CD4-positive, CD25-positive, alpha-beta regulatory T cell (primary cell): ENCODE measurements at regions not wholly inside any gene's neighbourhood (a gene's known extent, or its start where the extent isn't known, plus 50 kb on each side); places are given as distances from the start of the nearest gene placed in this dataset.

Experiments used
- ATAC-seq, 2 donors: fragments of 150-1000 bp; cut with Tn5 transposase; one replicate each; pipeline ENCODE4 v1.10.0; 2021; ENCODE audit warnings: low read depth in 2 of 2, moderate number of reproducible peaks in 2 of 2, moderate library complexity in 1 of 2
- DNase-seq, 3 donors: peaks; one replicate each; pipeline versions ENCODE4 v3.0.0 to v3.0.0-alpha.2; 2012 to 2022; ENCODE audit warnings: mixed read lengths in 1 of 3
- H3K27ac ChIP-seq: one replicate; pipeline ENCODE4 v1.7.0; 2013; ENCODE audit warnings: mild to moderate bottlenecking, low read length; ENCODE audit not compliant: insufficient read depth, poor library complexity, severe bottlenecking
- H3K27me3 ChIP-seq: one replicate; pipeline ENCODE4 v1.7.0; 2013; ENCODE audit warnings: low read length; ENCODE audit not compliant: control insufficient read depth, insufficient read depth
- H3K36me3 ChIP-seq: one replicate; pipeline ENCODE4 v1.7.0; 2013; ENCODE audit warnings: mild to moderate bottlenecking, low read length, moderate library complexity; ENCODE audit not compliant: control insufficient read depth, insufficient read depth
- H3K4me1 ChIP-seq: 2 replicates; pipeline ENCODE4 v1.7.0; 2013; ENCODE audit warnings: mild to moderate bottlenecking, low read length; ENCODE audit not compliant: insufficient read depth, control insufficient read depth, poor library complexity, severe bottlenecking
- H3K4me3 ChIP-seq: one replicate; pipeline ENCODE4 v1.7.0; 2013; ENCODE audit warnings: low read depth, mild to moderate bottlenecking, low read length, moderate library complexity
- H3K9me3 ChIP-seq, 2 experiments: 1 replicate in 1 of 2; 2 replicates in 1 of 2; pipeline ENCODE4 v1.7.0; 2013; ENCODE audit warnings: low read length in 2 of 2, mild to moderate bottlenecking in 1 of 2, moderate library complexity in 1 of 2; ENCODE audit not compliant: control insufficient read depth in 2 of 2
- H3K27ac Mint-ChIP-seq, 3 donors: one replicate each; pipeline ENCODE4 v1.8.0; 2020 to 2022; ENCODE audit warnings: mild to moderate bottlenecking in 3 of 3, mixed read lengths in 3 of 3, moderate library complexity in 2 of 3
- H3K27me3 Mint-ChIP-seq: one replicate; pipeline ENCODE4 v1.8.0; 2022; ENCODE audit warnings: mild to moderate bottlenecking, mixed read lengths
- H3K36me3 Mint-ChIP-seq: one replicate; pipeline ENCODE4 v1.8.0; 2020; ENCODE audit warnings: mixed read lengths
- H3K4me1 Mint-ChIP-seq, 4 donors: one replicate each; pipeline ENCODE4 v1.8.0; 2020 to 2022; ENCODE audit warnings: mixed read lengths in 4 of 4, mild to moderate bottlenecking in 1 of 4
- H3K4me3 Mint-ChIP-seq, 4 donors: one replicate each; pipeline ENCODE4 v1.8.0; 2020 to 2022; ENCODE audit warnings: mild to moderate bottlenecking in 4 of 4, mixed read lengths in 4 of 4, moderate library complexity in 3 of 4
- H3K9me3 Mint-ChIP-seq, 7 donors: one replicate each; pipeline ENCODE4 v1.8.0; 2020 to 2022; ENCODE audit warnings: mixed read lengths in 7 of 7, mild to moderate bottlenecking in 3 of 7, moderate library complexity in 2 of 7

DNA sequence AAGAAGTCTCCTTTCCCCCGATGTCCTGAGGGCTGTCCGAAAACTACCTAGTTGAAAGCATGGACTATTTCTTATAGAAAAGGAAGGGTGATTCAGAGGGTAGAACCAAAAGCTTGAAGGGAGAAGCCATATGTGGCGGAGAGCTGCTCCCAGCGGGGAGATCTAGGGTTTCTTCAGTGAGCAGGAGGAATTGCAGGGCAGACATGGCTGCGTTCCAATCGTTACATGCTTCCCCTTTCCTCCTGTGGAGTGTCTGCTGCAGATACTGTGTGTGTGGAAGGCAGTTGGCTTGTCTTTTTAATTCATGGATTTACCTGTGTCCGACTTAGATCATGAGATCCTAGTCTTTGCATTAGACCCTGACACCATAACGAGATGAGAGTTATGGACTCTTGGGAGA, 799.5 kb downstream of the QKI start:
- no peaks in the 10 kb centered on the region for H3K4me1 Mint-ChIP-seq

DNA sequence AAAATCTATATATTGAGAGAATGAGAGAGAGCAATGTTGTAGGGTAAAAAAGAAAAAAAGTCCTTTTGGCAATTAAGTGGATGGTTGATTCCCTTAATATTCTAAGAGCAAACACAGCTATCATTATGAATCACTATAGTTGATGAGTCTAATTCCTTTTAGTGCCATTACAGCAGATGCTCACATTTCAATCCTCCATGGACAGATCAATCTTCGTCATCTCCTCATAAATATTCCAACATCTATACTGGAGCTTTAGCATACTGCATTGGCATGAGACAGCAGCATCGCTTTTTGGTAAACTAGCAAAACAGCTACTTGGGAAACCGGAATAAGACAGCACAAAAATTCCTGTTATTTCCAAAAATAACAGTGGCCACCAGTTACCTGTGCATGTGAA, 796.7 kb downstream of the QKI start:
- Histone ChIP-seq H3K4me1 (no peaks in the 10 kb centered on the region), H3K4me3 (no peak overlapping the region), H3K9me3 (peaks cover 0 to 4% of the 10 kb centered on the region in 2 experiments), H3K27ac (no peak overlapping the region), H3K36me3 (no peaks in the 10 kb centered on the region), H3K27me3 (no peaks in the 10 kb centered on the region)
- Mint-ChIP-seq H3K27me3 (no peaks in the 10 kb centered on the region), H3K27ac (no peak overlapping the region), H3K9me3 (peaks cover 0 to 12% (median under 1%) of the 10 kb centered on the region in 7 donors), H3K4me3 (no peak overlapping the region), H3K4me1 (no peaks in the 10 kb centered on the region), H3K36me3 (no peaks in the 10 kb centered on the region)
- ATAC-seq (no peak), DNase-seq (no peak)

More for the DNA sequence above, 799.5 kb downstream of the QKI start:
- H3K9me3 Mint-ChIP-seq = peaks cover 0 to 14% (median 4%) of the 10 kb centered on the region in 7 donors
- H3K27me3 Mint-ChIP-seq = no peaks in the 10 kb centered on the region
- ATAC-seq = no peak
- Histone ChIP-seq H3K4me1 (no peaks in the 10 kb centered on the region), H3K36me3 (no peaks in the 10 kb centered on the region), H3K4me3 (no peak overlapping the region), H3K9me3 (peaks cover 0 to 4% of the 10 kb centered on the region in 2 experiments), H3K27me3 (no peaks in the 10 kb centered on the region), H3K27ac (no peak overlapping the region)
- no peaks in the 10 kb centered on the region for H3K36me3 Mint-ChIP-seq
- H3K27ac Mint-ChIP-seq = no peak overlapping the region
- no peak for DNase-seq
- no peak overlapping the region for H3K4me3 Mint-ChIP-seq

DNA sequence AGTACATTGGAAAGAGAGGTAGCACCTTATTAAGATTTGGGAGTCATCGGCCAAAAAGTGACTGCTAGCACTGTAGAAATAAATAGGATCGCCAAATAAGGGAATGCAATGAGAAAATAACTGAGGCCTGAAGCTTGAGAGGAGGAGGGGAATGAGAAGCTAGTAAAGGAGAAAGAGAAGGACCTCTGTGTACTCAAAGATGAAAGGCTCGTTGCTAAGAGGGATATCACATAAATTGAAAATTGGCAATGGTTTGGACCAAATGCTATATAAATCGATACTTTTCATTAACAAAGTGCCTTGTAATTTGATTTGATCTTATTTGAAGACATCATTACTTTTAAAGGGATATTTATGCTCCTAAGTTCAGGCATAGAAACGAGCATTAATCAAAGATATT, 796.3 kb downstream of the QKI start:
- Mint-ChIP-seq H3K27ac (no peak overlapping the region), H3K27me3 (no peaks in the 10 kb centered on the region), H3K4me1 (no peaks in the 10 kb centered on the region), H3K9me3 (peaks cover 0 to 16% (median 3%) of the 10 kb centered on the region in 7 donors), H3K4me3 (no peak overlapping the region), H3K36me3 (no peaks in the 10 kb centered on the region)
- H3K4me3 ChIP-seq = no peak overlapping the region
- no peak for ATAC-seq
- no peaks in the 10 kb centered on the region for H3K4me1 ChIP-seq
- no peaks in the 10 kb centered on the region for H3K36me3 ChIP-seq
- no peaks in the 10 kb centered on the region for H3K27me3 ChIP-seq
- DNase-seq = no peak
- no peak overlapping the region for H3K27ac ChIP-seq
- H3K9me3 ChIP-seq = peaks cover 0 to 4% of the 10 kb centered on the region in 2 experiments

DNA sequence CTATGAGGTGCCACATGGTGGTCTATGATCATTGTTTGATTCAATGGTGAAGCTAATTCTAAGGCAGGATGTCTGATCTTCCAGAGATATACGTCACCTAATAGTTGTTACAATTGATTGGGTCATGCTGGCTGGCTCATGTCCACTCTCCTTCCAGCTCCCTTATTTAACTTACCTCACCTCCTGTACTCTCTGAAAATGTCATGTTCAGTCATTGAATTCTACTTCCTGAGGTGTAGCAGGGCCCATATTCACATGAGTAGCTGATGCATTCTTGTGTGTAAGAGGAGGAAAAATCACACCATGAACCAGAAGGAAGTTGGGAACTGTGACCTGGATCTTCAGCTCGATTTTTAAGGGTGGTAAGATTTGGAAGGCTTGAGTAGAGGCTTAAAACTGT, 795.8 kb downstream of the QKI start:
- no peak overlapping the region for H3K4me3 ChIP-seq
- H3K27ac Mint-ChIP-seq = no peak overlapping the region
- no peak overlapping the region for H3K4me3 Mint-ChIP-seq
- H3K9me3 Mint-ChIP-seq = peaks cover 0 to 16% (median 3%) of the 10 kb centered on the region in 7 donors
- H3K4me1 ChIP-seq = no peaks in the 10 kb centered on the region
- H3K4me1 Mint-ChIP-seq = no peaks in the 10 kb centered on the region
- ATAC-seq (no peak), DNase-seq (no peak)
- peaks cover 0 to 4% of the 10 kb centered on the region in 2 experiments for H3K9me3 ChIP-seq
- no peaks in the 10 kb centered on the region for H3K36me3 ChIP-seq
- no peaks in the 10 kb centered on the region for H3K27me3 ChIP-seq
- H3K27ac ChIP-seq = no peak overlapping the region
- H3K36me3 Mint-ChIP-seq = no peaks in the 10 kb centered on the region
- no peaks in the 10 kb centered on the region for H3K27me3 Mint-ChIP-seq

DNA sequence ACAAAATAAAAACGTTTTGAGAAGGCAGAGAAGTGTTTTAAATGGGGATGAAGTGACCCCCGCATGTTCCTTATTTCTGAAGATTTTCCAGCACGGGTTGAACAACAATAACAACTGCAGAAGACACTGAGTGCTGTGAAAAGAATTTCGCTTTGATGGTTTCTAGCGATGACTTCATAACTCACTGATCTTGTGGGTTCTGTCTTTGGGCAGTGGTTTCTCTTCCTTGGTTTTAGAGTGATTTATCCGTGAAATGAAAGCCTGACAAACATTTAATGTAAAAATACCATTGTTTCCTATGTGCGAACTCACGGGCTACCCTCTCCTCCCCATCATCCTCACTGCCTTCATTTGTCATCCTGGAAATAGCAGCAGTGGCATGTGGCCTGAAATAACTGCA, 793.9 kb downstream of the QKI start:
- H3K4me3 ChIP-seq = no peak overlapping the region
- H3K4me1 ChIP-seq = no peaks in the 10 kb centered on the region
- H3K36me3 ChIP-seq = no peaks in the 10 kb centered on the region
- no peak overlapping the region for H3K27ac Mint-ChIP-seq
- H3K36me3 Mint-ChIP-seq = no peaks in the 10 kb centered on the region
- DNase-seq (no peak), ATAC-seq (no peak)
- peaks cover 0 to 10% (median 1%) of the 10 kb centered on the region in 7 donors for H3K9me3 Mint-ChIP-seq
- no peak overlapping the region for H3K4me3 Mint-ChIP-seq
- no peaks in the 10 kb centered on the region for H3K27me3 ChIP-seq
- H3K9me3 ChIP-seq = peaks cover 0 to 4% of the 10 kb centered on the region in 2 experiments
- H3K27ac ChIP-seq = no peak overlapping the region
- H3K27me3 Mint-ChIP-seq = no peaks in the 10 kb centered on the region
- H3K4me1 Mint-ChIP-seq = no peaks in the 10 kb centered on the region

DNA sequence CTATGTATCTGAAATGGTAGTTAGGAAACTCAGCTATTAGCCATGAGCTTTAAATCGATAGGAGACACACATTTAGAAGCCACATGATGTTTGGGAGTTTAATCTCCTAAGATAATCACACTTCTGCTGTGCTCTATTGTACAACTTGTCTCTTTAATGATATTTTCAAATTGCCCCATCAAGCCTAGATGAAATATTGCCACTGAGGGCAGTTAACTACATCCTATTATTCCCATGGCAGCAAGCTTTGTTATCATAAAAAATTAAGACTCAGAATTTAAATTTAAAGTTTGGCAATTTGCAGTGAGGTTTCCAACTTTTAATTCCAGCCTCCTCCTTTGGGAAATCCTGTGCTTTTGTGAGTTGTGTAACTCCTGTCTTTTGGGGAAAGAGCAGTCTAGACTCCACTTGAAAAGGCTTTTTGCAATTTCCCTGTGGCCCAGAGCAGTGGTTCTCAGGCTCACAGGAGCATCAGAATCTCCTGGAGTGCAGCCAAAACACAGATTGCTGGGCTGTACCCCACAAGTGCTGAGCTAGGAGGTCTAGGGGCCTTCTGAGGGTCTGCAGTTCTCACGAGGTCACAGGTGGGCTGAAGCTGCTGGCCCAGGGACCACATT, 792.4 kb downstream of the QKI start:
- H3K4me1 ChIP-seq = no peaks in the 10 kb centered on the region
- Mint-ChIP-seq H3K4me3 (no peak overlapping the region), H3K4me1 (no peaks in the 10 kb centered on the region), H3K27me3 (no peaks in the 10 kb centered on the region), H3K36me3 (no peaks in the 10 kb centered on the region), H3K9me3 (peaks cover 0 to 9% (median 1%) of the 10 kb centered on the region in 7 donors), H3K27ac (no peak overlapping the region)
- ATAC-seq (no peak), DNase-seq (no peak)
- H3K4me3 ChIP-seq = no peak overlapping the region
- peaks cover 0 to 4% of the 10 kb centered on the region in 2 experiments for H3K9me3 ChIP-seq
- no peak overlapping the region for H3K27ac ChIP-seq
- no peaks in the 10 kb centered on the region for H3K27me3 ChIP-seq
- no peaks in the 10 kb centered on the region for H3K36me3 ChIP-seq

DNA sequence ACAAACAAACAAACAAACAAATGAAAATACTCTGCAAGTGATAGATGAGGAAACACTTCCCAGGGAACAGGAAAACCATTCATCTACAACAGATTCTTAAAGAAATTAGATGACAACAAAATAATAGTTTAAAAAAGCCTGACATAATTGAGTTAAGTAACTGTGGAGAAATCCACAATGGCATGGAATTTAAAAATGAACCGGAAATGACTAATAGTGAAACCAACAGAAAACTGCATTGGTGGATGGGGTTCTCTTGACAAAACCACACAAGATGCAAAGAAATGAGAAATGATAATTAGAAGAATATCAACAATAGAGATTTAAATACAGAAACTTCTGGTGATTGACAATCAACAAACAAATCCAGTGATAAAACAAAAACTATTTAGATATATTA, 785.6 kb downstream of the QKI start:
- Histone ChIP-seq H3K4me3 (no peak overlapping the region), H3K4me1 (no peaks in the 10 kb centered on the region), H3K27me3 (no peaks in the 10 kb centered on the region), H3K27ac (no peak overlapping the region), H3K36me3 (no peaks in the 10 kb centered on the region), H3K9me3 (no peaks in the 10 kb centered on the region)
- H3K27ac Mint-ChIP-seq = no peak overlapping the region
- no peaks in the 10 kb centered on the region for H3K36me3 Mint-ChIP-seq
- peaks cover 0 to 6% (median 0%) of the 10 kb centered on the region in 7 donors for H3K9me3 Mint-ChIP-seq
- no peak for ATAC-seq
- no peaks in the 10 kb centered on the region for H3K4me1 Mint-ChIP-seq
- no peak overlapping the region for H3K4me3 Mint-ChIP-seq
- no peaks in the 10 kb centered on the region for H3K27me3 Mint-ChIP-seq
- DNase-seq = no peak

DNA sequence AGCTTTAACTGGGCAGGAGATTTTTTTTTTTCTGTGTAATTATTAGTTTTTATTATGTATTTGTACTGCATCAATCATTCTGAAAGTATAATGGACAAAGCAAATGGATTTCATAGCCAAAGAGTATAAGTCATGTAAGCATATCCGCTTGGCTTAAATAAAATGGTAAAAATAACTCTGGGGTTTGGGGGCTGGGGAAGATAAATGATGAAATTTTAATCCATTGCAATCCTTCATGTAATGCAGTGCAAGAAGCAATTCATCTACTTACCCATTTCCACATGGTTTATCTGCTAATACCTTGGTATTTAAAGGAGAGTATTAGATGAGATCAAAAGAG, 781.4 kb downstream of the QKI start:
- DNase-seq (no peak), ATAC-seq (no peak)
- no peaks in the 10 kb centered on the region for H3K27me3 ChIP-seq
- Mint-ChIP-seq H3K27ac (no peak overlapping the region), H3K9me3 (peaks cover 0 to 4% (median 0%) of the 10 kb centered on the region in 7 donors), H3K36me3 (no peaks in the 10 kb centered on the region), H3K4me1 (no peaks in the 10 kb centered on the region), H3K4me3 (no peak overlapping the region), H3K27me3 (no peaks in the 10 kb centered on the region)
- H3K36me3 ChIP-seq = no peaks in the 10 kb centered on the region
- no peaks in the 10 kb centered on the region for H3K4me1 ChIP-seq
- H3K4me3 ChIP-seq = no peak overlapping the region
- no peak overlapping the region for H3K27ac ChIP-seq
- no peaks in the 10 kb centered on the region for H3K9me3 ChIP-seq
